GM19025 (cell line): ENCODE measurements at regions not wholly inside any gene's neighbourhood (a gene's known extent, or its start where the extent isn't known, plus 50 kb on each side); places are given as distances from the start of the nearest gene placed in this dataset.
"Not testable (repeated sequence)": the region's sequence is repeated elsewhere in the genome, so short reads cannot be mapped to it uniquely, and the experiment has no call there.

ENCODE experiments used
- ATAC-seq: cut with Tn5 transposase; IDR thresholded peaks from one replicate; pipeline ENCODE4 v1.9.1; 2021; ENCODE audit warnings: mild to moderate bottlenecking, low read depth, moderate library complexity; ENCODE audit not compliant: unreplicated experiment

GRCh38 chr7:69196593-69196992 lies 401.7 kb upstream of the AUTS2 start:
- ATAC-seq = no peak

- ATAC-seq = no peak
These were observed 400.0 kb upstream of the AUTS2 start for GRCh38 chr7:69198250-69198649.

GRCh38 chr7:69199041-69199440 lies 399.2 kb upstream of the AUTS2 start:
- ATAC-seq = no peak

GRCh38 chr7:69199661-69200060 lies 398.6 kb upstream of the AUTS2 start:
- no peak for ATAC-seq

- ATAC-seq = no peak
These were observed 394.4 kb upstream of the AUTS2 start for GRCh38 chr7:69203871-69204270.

- ATAC-seq = no peak
These were observed 393.3 kb upstream of the AUTS2 start for GRCh38 chr7:69204943-69205342.

- no peak for ATAC-seq
These were observed 392.7 kb upstream of the AUTS2 start for GRCh38 chr7:69205581-69205980.

GRCh38 chr7:69208276-69208675 lies 390.0 kb upstream of the AUTS2 start:
- ATAC-seq = no peak

- no peak for ATAC-seq
These were observed 389.4 kb upstream of the AUTS2 start for GRCh38 chr7:69208848-69209247.

- ATAC-seq = no peak
These were observed 386.9 kb upstream of the AUTS2 start for GRCh38 chr7:69211336-69211735.

- ATAC-seq = no peak
These were observed 386.5 kb upstream of the AUTS2 start for GRCh38 chr7:69211739-69212138.

- no peak for ATAC-seq
These were observed 384.4 kb upstream of the AUTS2 start for GRCh38 chr7:69213878-69214277.

- ATAC-seq = not testable (repeated sequence)
These were observed 382.8 kb upstream of the AUTS2 start for GRCh38 chr7:69215516-69215915.

GRCh38 chr7:69217516-69218350 lies 380.5 kb upstream of the AUTS2 start:
- ATAC-seq = no peak

- ATAC-seq = no peak
These were observed 379.7 kb upstream of the AUTS2 start for GRCh38 chr7:69218576-69218975.

GRCh38 chr7:69219381-69219780 lies 378.9 kb upstream of the AUTS2 start:
- ATAC-seq = no peak

- no peak for ATAC-seq
These were observed 372.9 kb upstream of the AUTS2 start for GRCh38 chr7:69225259-69225943.

GRCh38 chr7:69228212-69228811 lies 370.0 kb upstream of the AUTS2 start:
- no peak for ATAC-seq

- no peak for ATAC-seq
These were observed 365.6 kb upstream of the AUTS2 start for GRCh38 chr7:69232445-69233376.

GRCh38 chr7:69237541-69237940 lies 360.7 kb upstream of the AUTS2 start:
- ATAC-seq = no peak
